ENCODE measurements at regions not wholly inside any gene's neighbourhood (a gene's known extent, or its start where the extent isn't known, plus 50 kb on each side); places are given as distances from the start of the nearest gene placed in this dataset.

DNA sequence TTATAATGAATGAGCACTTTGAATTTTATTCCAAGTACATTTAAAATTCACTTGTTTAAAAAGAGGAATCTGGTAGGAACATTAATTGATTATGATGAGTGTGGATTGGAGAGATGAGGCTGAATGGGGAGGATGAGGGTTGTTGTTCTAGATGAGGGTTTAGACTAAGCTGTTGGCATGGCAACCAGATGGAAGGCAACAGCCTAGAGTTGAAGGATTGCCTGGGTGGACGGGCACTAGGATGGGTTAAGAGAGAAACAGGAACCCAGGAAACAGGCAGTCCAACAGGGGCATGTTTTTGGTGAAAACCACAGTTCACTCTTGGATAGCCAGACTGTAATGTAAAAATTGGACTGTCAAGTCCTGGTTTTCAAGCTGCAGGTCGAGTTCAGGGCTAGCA lies 125.5 kb downstream of the CHRM3 start:
- Mint-ChIP-seq H3K36me3 (peaks cover 3% of the 10 kb centered on the region), H3K27me3 (no peaks in the 10 kb centered on the region), H3K4me3 (no peak overlapping the region), H3K27ac (no peak overlapping the region), H3K4me1 (ENCODE audit: low read depth) (no peaks in the 10 kb centered on the region), H3K9me3 (ENCODE audit: low read depth) (peaks cover 13% of the 10 kb centered on the region)

DNA sequence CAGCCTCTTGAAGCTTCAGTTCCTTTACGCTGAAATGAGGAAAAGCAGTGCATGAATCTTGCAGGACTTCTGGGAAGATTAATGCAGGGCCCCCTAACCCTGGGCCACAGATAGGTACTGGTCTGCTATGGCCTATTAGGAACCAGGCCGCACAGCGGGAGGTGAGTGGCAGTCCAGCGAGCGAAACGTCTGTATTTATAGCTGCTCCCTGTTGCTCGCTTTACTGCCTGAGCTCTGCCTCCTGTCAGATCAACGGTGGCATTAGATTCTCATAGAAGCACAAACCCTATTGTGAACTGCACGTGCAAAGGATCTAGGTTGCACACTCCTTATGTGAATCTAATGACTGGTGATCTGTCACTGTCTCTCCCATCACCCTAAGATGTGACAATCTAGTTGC lies 130.2 kb downstream of the CHRM3 start:
- no peaks in the 10 kb centered on the region for H3K27me3 Mint-ChIP-seq
- no peak overlapping the region for H3K27ac Mint-ChIP-seq
- no peaks in the 10 kb centered on the region for H3K9me3 Mint-ChIP-seq (ENCODE audit: low read depth)
- H3K4me3 Mint-ChIP-seq, result no peak overlapping the region
- no peaks in the 10 kb centered on the region for H3K4me1 Mint-ChIP-seq (ENCODE audit: low read depth)
- H3K36me3 Mint-ChIP-seq, result peaks cover 2% of the 10 kb centered on the region

DNA sequence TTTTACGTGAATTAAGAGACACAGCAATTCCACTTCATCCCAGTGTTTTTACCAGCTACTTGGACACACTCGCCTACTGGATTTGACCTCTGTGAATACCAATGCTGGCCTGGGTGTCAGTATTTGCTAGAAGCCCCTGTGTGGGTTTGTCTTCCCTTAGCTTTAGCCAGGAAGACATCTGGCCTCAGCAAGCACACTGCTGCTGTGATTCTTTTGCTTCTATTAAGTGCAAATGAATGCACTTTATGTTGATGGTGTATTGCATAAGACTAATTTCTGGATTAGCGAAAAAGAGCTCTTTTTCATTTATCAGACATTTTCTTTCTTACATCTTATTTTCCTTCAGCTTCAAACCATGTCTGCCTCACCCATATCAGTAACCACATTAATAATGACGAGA lies 140.0 kb downstream of the CHRM3 start:
- Mint-ChIP-seq H3K27me3 (no peaks in the 10 kb centered on the region), H3K36me3 (no peaks in the 10 kb centered on the region), H3K4me3 (no peak overlapping the region), H3K9me3 (ENCODE audit: low read depth) (no peaks in the 10 kb centered on the region), H3K27ac (no peak overlapping the region), H3K4me1 (ENCODE audit: low read depth) (no peaks in the 10 kb centered on the region)

DNA sequence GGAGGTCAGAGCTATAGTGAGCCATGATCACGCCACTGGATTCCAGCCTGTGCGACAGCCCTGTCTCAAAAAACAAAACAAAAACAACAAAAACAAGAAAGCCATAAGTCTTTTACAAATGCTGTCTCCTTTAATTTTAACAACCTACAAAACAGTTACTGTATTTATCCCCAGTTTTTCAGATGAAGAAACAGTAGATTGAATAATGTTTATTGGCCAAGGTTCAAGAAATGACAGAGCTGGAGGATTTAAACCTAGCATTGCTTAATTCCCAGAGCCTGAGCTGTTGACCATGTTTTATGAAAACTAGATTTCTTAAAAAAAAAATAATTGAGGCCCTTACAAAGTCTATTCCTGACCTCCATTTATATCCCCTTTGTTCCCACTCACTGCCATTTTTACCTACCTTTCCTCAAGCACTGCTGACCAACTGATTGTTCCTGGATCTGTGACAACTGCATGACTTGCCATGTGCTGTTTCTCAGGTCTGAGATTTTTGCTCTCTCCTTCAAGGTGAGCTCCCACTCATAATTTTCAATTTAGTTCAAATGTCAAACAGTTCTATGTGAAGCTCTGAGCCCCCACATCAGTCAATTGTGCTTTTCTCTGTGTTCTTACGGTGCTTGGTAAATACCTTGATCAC lies 140.8 kb downstream of the CHRM3 start:
- Mint-ChIP-seq H3K27me3 (no peaks in the 10 kb centered on the region), H3K4me1 (ENCODE audit: low read depth) (no peaks in the 10 kb centered on the region), H3K36me3 (no peaks in the 10 kb centered on the region), H3K4me3 (no peak overlapping the region), H3K9me3 (ENCODE audit: low read depth) (no peaks in the 10 kb centered on the region), H3K27ac (no peak overlapping the region)

DNA sequence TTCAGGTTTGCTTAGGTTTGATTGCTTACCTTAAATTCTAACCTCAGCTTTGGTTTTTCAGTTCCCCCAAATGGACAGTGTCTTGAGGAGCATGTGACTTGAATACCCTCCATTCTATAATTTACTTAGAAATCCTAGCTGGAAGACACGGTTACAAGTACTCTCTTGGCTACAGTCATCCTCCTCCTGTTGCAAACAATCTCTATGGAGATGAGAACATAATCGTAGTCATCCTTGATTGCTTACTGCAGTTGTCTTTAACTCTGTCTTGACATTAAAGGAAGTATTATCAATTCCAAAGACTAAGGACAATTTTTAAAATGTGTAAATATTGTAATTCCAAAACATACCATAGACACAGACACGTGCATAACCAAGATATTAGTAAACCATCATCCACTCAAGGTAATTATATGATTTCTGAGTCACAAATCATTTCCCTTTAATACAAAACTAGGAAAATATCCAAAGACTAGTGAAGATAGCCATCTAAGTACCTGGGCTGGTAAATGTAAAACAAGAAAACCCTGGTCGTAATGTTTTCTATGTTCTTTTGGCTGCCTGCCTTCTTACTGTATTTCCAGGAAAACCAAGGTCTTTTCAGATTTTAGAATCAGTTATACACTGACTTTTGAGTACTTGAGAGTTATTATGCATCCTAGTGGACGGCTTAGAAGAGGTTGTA lies 149.9 kb downstream of the CHRM3 start:
- no peaks in the 10 kb centered on the region for H3K9me3 Mint-ChIP-seq (ENCODE audit: low read depth)
- H3K36me3 Mint-ChIP-seq, result no peaks in the 10 kb centered on the region
- no peak overlapping the region for H3K4me3 Mint-ChIP-seq
- no peak overlapping the region for H3K27ac Mint-ChIP-seq
- H3K27me3 Mint-ChIP-seq, result no peaks in the 10 kb centered on the region
- H3K4me1 Mint-ChIP-seq (ENCODE audit: low read depth), result no peaks in the 10 kb centered on the region

DNA sequence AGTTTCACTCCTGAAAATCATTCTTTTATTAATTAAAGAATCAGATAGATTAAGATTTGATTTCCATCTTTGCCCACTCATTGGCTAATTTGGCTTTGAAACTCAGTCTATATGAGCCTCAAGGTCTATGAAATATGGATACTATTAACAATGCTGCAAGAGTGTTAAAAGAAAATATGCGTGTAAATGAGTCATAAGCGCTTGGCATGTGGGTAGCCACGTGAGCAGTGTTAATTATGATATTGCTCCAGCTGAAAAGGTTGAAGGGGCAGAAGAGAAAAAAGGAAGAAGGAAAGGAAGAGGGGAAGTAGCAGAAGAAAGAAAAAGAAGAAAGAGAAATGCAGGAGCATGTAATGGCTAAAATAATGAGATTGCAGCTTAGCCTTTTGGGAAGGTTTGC lies 151.4 kb downstream of the CHRM3 start:
- Mint-ChIP-seq H3K9me3 (ENCODE audit: low read depth) (no peaks in the 10 kb centered on the region), H3K4me3 (no peak overlapping the region), H3K27ac (no peak overlapping the region), H3K27me3 (no peaks in the 10 kb centered on the region), H3K4me1 (ENCODE audit: low read depth) (no peaks in the 10 kb centered on the region), H3K36me3 (no peaks in the 10 kb centered on the region)

DNA sequence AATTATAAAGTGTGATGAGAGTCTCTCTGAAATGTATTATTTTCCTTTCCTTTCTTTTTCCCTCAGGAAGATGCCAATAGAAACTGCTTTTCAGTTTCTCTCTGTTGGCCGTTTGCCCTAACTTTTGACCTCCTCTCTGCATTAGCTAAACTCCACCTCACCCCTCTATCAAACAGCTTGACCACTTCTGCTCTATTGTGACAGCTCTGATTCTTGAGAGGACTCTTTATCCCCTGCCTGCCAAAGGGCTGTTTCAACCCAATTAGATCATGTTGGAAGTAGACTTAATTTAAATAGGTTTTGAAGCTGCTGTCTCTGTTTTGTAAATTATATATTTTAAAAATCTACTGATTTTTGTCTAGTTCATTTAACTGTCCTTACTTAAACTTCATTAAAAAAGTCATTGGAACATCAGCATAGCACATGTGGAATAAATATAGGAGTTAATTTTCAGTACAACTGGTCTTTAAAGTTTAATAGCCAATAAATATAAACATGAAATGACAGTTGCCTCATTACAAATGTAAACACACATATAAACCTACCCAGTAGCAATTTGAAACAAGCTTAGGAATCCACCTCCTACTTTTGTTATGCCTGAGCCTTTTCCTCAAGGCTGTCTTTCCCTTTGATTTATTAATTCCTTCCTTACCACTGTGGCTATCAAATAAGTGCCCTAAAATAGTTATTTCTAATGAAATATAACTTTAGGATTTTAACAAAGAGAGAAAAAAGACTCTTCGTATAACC lies 152.0 kb downstream of the CHRM3 start:
- Mint-ChIP-seq H3K27me3 (no peaks in the 10 kb centered on the region), H3K36me3 (no peaks in the 10 kb centered on the region), H3K4me3 (no peak overlapping the region), H3K27ac (no peak overlapping the region), H3K4me1 (ENCODE audit: low read depth) (no peaks in the 10 kb centered on the region), H3K9me3 (ENCODE audit: low read depth) (no peaks in the 10 kb centered on the region)

DNA sequence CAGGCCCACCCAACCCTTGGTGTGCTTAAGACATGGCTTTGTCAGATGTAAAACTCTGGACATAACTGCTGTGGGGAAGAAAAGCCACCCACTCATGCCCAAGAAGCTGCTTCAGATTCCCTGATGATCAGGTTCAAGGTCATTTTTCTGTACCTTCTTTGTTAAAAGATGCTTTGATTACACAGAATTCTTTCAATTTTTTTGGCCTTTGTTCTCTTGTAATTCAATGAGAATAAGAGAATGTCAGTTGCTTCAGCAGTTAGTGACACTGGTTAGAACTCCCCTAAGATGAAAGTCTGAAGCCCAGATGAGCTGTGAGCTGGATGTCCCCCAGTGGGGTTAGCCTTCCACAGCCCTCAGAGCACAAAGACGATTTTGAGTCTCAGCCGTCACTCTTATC lies 152.7 kb downstream of the CHRM3 start:
- Mint-ChIP-seq H3K4me1 (ENCODE audit: low read depth) (no peaks in the 10 kb centered on the region), H3K27ac (no peak overlapping the region), H3K4me3 (no peak overlapping the region), H3K9me3 (ENCODE audit: low read depth) (no peaks in the 10 kb centered on the region), H3K36me3 (no peaks in the 10 kb centered on the region), H3K27me3 (no peaks in the 10 kb centered on the region)

DNA sequence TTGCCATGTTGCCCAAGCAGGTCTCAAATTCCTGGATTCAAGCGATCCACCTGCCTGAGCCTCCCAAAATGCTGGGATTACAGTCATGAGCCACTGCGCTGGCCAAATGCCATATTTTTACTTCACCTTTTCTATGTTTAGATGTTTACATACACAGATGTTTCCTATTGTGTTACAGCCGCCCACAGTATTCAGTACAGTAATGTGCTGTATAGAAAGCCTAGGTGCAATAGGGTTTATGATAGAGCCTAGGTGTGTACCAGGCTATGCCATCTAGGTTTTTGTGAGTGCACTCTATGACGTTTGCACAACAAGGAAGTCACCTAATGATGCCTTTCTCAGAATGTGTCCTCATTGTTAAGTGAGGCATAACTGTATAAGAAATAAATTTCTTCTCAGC lies 153.4 kb downstream of the CHRM3 start:
- peaks cover 2% of the 10 kb centered on the region for H3K36me3 Mint-ChIP-seq
- H3K4me3 Mint-ChIP-seq, result no peak overlapping the region
- peaks cover 5% of the 10 kb centered on the region for H3K9me3 Mint-ChIP-seq (ENCODE audit: low read depth)
- no peak overlapping the region for H3K27ac Mint-ChIP-seq
- H3K27me3 Mint-ChIP-seq, result no peaks in the 10 kb centered on the region
- no peaks in the 10 kb centered on the region for H3K4me1 Mint-ChIP-seq (ENCODE audit: low read depth)

DNA sequence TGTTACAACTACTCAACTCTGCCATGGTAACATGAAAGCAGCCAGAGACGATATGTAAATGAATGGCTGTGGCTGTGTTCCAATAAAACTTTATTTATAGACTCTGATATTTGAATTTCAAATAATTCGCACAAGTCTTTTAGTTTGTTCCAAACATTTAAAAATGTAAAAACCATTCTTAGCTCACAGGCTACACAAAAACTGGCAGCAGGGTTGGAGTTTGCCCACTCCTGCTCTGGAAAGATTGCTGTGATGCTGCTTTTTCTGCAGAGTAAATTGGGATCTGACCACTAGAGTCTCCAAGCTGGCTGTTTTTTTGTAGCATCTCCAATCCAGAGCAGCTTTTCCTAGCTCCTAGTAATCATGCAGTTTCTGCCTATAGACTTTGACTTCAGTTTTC lies 157.5 kb downstream of the CHRM3 start:
- no peaks in the 10 kb centered on the region for H3K27me3 Mint-ChIP-seq
- peaks cover 19% of the 10 kb centered on the region for H3K4me1 Mint-ChIP-seq (ENCODE audit: low read depth)
- peaks cover 5% of the 10 kb centered on the region for H3K9me3 Mint-ChIP-seq (ENCODE audit: low read depth)
- no peak overlapping the region for H3K4me3 Mint-ChIP-seq
- H3K27ac Mint-ChIP-seq, result no peak overlapping the region
- H3K36me3 Mint-ChIP-seq, result peaks cover 10% of the 10 kb centered on the region

DNA sequence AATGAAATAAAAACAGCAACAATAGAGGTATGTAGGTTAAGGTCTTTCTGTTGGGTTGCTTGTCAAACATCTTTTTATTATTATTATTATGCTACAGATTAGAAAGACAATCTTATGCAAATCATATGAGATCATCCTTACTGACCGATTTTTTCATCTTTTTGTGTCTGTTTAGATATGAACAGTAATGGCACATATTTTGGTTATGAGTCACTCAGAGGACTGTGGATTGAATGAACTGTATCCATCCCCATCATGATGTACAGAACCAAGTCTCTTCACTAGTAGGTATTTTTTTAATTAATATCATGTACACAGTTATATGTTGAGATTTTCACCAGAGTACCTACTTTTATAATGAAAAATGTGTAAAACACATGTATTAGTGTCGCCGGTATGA lies 159.1 kb downstream of the CHRM3 start:
- peaks cover 23% of the 10 kb centered on the region for H3K4me1 Mint-ChIP-seq (ENCODE audit: low read depth)
- H3K4me3 Mint-ChIP-seq, result no peak overlapping the region
- peaks cover 16% of the 10 kb centered on the region for H3K36me3 Mint-ChIP-seq

DNA sequence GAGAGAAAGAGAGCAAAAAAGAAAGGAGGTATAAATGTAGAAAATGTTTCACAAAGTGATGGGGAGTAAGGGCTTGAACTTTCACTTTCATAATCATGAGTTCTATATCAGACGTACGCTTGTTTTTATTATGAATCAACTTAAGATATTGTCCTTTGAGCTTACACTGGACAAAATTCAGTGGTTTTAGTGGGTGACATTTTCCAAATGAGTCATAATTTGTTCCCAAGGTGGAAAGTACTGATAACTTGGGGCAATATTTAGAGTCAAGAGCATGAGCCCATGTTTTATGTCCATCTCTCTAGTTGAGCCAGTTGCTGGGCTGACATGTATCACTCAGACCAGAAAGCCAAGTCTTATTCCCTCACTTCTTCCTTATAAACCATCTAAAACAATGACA lies 161.6 kb downstream of the CHRM3 start:
- H3K4me1 Mint-ChIP-seq (ENCODE audit: low read depth), result peaks cover 23% of the 10 kb centered on the region
- peaks cover 16% of the 10 kb centered on the region for H3K36me3 Mint-ChIP-seq
- H3K27ac Mint-ChIP-seq, result peak overlapping the region; percentile 87
- H3K27me3 Mint-ChIP-seq, result no peaks in the 10 kb centered on the region
- peak overlapping the region; percentile 81 for H3K4me3 Mint-ChIP-seq
- H3K9me3 Mint-ChIP-seq (ENCODE audit: low read depth), result peaks cover 5% of the 10 kb centered on the region

More for the DNA sequence above, 159.1 kb downstream of the CHRM3 start:
- H3K27me3 Mint-ChIP-seq, result no peaks in the 10 kb centered on the region
- peaks cover 5% of the 10 kb centered on the region for H3K9me3 Mint-ChIP-seq (ENCODE audit: low read depth)
- no peak overlapping the region for H3K27ac Mint-ChIP-seq

DNA sequence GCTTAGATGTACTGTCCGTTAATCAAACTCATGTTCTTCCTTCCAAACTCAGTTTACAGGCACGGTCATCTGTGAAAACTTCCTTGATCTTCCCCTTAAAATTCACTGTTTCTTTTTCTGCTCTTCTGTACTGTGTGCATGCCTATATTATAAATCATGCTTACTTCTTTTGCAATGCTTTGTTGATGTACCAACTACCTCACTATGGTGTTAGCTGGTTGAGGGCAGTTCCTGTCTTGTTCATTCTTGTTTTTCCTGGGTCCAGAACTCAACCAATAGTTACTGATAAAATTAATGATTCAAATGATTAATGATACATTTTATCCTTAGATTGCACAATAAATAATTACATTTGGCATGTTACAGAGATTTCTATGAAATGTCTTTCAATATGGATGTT lies 163.8 kb downstream of the CHRM3 start:
- no peaks in the 10 kb centered on the region for H3K27me3 Mint-ChIP-seq
- H3K27ac Mint-ChIP-seq, result no peak overlapping the region
- peaks cover 23% of the 10 kb centered on the region for H3K4me1 Mint-ChIP-seq (ENCODE audit: low read depth)
- H3K9me3 Mint-ChIP-seq (ENCODE audit: low read depth), result no peaks in the 10 kb centered on the region
- H3K4me3 Mint-ChIP-seq, result no peak overlapping the region
- peaks cover 14% of the 10 kb centered on the region for H3K36me3 Mint-ChIP-seq

DNA sequence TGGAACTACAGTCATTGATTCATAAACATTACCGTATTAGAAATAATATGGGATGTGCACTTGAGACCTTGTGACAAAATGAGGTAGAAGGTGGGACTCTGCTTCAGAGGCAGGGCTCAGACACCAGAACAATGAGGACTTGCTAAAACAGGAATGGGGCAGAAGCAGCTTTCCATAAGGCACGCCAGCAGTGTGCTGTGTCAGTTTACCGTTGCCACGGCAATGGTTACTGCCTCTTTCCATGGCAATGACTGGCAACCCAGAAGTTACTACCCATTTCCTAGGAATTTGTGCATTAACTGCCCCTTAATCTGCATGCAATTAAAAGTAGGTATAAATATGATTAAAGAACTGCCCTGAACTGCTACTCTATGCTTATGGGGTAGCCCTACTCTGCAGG lies 169.0 kb downstream of the CHRM3 start:
- Mint-ChIP-seq H3K4me1 (ENCODE audit: low read depth) (peaks cover 8% of the 10 kb centered on the region), H3K9me3 (ENCODE audit: low read depth) (no peaks in the 10 kb centered on the region), H3K36me3 (peaks cover 2% of the 10 kb centered on the region), H3K27ac (no peak overlapping the region), H3K4me3 (no peak overlapping the region), H3K27me3 (no peaks in the 10 kb centered on the region)

DNA sequence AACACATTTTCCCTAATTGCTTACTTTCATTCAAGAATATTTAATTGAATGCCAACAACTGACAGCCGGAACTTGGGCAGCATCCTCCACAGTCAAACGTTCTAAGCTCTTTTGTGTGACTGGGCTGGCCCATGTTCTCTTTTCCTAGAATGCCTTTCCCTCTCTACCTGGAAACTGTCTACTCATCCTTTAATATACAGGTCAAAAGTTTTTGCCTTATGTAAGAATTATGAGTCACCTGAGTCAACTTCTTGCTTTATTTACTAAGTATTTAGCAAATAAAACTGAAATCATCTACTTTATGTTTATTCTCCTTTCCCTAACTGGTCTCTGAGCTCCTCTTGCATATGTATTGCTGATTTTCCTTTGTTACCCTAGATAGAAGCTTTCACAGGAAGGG lies 172.2 kb downstream of the CHRM3 start:
- H3K36me3 Mint-ChIP-seq, result peaks cover 2% of the 10 kb centered on the region
- no peak overlapping the region for H3K27ac Mint-ChIP-seq
- no peaks in the 10 kb centered on the region for H3K9me3 Mint-ChIP-seq (ENCODE audit: low read depth)
- H3K4me1 Mint-ChIP-seq (ENCODE audit: low read depth), result peaks cover 8% of the 10 kb centered on the region
- no peak overlapping the region for H3K4me3 Mint-ChIP-seq
- H3K27me3 Mint-ChIP-seq, result peaks cover 1% of the 10 kb centered on the region
